Hindlimb muscle (tissue), 1 donor: ENCODE measurements at regions not wholly inside any gene's neighbourhood (a gene's known extent, or its start where the extent isn't known, plus 50 kb on each side); places are given as distances from the start of the nearest gene placed in this dataset.
"Not testable (repeated sequence)": the region's sequence is repeated elsewhere in the genome, so short reads cannot be mapped to it uniquely, and the experiment has no call there.

Source experiments
- DNase-seq: peaks from one replicate; pipeline ENCODE4 v3.0.0-alpha.2; 2013

- DNase-seq = not testable (repeated sequence)
These were observed 245.4 kb downstream of the NPIPA7 start for GRCh38 chr16:16624367-16624766.

DNA sequence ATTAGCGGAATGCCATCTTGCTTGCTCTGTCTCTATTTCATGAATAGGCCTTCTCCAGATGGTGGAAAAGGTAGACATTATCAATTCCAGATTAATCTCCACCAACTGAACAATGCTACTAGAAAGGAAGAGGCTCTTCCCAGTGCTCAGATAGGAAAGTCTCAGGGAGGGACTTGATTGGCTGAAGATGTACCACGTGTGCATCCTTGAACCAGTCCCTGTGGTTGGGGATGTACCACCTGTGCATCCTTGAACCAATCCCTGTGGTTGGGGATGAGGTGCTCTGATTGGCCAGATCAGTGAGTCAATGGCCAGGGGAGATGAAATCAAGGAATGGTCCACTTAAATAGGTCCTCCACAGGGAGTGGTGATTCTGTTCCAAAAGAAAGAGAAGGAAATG lies 246.2 kb downstream of the NPIPA7 start:
- DNase-seq = not testable (repeated sequence)

DNA sequence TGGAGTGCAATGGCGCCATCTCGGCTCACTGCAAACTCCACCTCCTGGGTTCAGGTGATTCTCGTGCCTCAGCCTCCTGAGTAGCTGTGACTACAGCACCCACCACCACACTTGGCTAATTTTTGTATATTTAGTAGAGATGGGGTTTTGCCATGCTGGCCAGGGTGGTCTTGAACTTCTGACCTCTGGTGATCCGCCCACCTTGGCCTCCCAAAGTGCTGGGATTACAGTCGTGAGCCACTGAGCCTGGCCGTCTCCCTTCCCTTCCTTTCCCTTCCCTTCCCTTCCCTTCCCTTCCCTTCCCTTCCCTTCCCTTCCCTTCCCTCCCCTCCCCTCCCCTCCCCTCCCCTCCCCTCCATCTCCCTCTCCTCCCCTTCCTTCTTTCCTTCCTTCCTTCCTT lies 248.9 kb downstream of the NPIPA7 start:
- not testable (repeated sequence) for DNase-seq

DNA sequence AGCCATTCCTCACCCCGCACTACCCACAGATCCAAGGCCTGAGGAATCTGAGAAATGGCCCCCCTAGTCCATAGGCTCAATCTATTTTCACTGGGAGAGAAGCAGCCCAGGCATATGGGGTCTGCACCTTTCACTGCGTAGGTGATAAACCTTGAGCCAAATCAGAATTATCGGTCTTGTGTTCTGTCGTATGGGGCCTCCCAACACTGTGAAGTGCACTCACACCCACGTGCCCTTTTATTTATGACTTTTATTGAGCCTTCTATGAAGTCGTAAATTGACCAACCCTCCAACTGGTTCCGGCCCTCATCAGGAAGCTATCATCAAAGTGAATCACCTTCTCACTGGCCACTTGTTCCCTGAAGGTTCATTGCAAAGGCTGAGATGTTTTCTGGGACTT lies 259.3 kb downstream of the NPIPA7 start:
- not testable (repeated sequence) for DNase-seq

DNA sequence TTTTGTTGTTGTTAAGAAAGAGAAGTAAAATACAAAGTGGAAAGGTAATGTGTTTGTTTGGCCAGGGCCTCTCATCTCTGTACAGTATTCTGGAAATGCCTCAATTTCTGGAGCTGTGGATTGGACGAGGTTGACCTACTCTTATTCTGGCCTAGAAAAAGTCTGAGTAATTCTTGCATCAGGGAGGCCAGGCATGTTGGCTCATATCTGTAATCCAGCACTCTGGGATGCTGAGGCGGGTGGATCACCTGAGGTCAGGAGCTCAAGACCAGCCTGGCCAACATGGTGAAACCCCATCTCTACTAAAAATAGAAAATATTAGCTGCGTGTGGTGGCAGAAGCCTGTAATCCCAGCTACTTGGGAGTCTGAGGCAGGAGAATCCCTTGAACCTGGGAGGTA lies 259.8 kb downstream of the NPIPA7 start:
- DNase-seq = not testable (repeated sequence)

GRCh38 chr16:16643828-16644227 lies 264.9 kb downstream of the NPIPA7 start:
- DNase-seq = not testable (repeated sequence)

DNA sequence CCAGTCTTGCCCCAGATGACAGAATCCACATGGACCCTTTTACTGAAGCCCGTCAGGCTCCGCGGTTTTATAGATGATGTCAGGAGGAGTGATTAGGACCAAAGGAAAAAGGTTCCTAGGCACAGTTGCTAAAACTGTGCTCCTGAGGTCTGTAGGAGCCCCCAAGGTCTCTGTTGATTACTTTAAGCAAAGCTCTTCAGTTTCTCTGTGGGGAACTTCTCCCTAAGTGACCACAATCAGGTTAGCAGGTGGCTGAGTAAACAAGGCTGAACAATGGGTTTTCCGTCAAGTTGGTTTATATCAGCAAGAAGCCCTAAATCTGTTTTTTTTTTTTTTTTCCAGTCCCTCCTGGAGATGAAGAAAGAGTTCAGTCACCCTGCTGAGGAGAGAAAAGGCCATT lies 269.1 kb downstream of the NPIPA7 start:
- not testable (repeated sequence) for DNase-seq

- DNase-seq = not testable (repeated sequence)
These were observed 293.4 kb downstream of the NPIPA7 start for GRCh38 chr16:16672180-16672812.

- DNase-seq = not testable (repeated sequence)
These were observed 295.9 kb downstream of the NPIPA7 start for GRCh38 chr16:16674820-16675219.

DNA sequence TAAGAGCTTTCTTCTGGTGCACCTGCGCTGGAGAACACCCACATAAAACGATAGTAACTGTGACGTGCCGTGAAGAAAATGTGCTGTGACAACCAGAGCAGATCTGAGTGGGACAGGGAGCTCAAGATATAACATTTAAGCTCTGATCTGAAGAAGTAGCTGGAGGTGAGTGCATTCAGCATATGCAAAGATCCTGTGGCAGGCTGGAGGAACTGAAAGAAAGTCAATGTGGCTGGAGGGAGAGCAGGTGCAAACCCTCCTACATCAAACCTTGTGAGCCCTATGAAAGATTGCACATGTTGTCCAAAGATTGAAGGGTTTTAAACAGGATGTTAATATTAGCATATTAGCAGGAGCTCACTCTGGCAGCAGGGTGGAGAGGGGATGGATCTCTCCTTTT lies 342.9 kb downstream of the NPIPA7 start:
- not testable (repeated sequence) for DNase-seq

DNA sequence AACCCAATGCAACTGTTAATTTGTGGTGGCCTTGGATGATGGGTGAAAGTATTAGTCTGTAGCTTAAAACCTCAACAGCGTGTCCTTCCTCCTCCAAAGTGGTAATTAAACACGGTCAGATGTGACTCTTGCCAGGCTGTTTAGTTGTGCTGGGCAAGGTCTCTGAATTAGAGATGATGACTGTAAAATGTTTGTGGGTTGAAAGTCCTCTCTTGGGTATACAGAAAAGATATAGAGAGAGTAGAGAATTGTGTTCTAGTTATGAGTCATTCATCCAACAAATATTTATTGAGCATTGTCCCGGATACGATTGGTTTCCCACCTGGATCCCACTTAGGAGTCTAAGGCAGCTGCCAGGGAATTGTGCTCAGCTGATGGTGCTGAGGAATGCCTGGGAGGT lies 343.7 kb downstream of the NPIPA7 start:
- not testable (repeated sequence) for DNase-seq

DNA sequence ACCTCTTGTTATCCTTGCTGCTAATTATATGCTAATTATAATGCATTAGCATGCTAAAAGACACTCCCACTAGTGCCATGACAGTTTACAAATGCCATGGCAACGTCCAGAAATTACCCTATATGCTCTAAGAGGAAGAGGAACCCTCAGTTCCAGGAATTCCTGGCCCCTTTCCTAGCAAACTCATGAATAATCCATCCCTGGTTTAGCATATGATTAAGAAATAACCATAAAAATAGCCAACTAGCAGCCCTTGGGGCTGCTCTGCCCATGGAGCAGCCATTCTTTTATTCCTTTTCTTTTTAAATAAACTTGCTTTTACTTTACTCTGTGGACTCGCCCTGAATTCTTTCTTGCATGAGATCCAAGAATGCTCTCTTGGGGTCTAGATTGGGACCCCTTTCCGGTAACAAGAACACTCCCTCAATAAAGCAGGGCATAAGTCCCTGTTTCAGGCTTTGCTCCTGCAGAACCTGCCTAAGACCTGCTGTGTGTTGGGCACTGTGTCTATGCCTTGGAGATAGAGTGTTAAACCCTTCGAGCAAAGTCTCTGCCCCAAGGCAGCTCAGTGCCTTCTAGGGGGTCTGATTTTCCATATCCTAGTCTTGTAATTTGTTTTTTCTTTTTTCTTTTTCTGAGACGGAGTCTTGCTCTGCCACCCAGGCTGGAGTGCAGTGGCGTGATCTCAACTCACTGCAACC lies 345.0 kb downstream of the NPIPA7 start:
- DNase-seq = not testable (repeated sequence)

DNA sequence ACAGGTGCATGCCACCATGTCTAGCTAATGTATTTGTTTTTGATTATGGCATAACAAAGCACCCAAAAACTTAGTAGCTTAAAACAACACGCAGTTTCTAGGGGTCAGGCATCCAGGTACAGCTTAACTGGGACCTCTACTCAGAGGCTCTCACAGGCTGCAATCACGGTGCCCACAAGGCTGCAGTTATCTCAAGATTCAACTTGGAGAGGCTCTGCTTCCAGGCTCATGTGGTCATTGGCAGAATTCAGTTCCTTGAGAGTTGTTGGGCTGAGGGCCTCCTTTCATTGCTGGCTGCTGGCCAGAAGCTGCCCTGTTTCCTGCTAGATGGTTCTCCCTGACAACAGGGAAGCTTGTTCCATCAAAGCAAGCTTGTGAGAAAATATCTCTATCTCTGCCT lies 348.1 kb downstream of the NPIPA7 start:
- DNase-seq = not testable (repeated sequence)

- not testable (repeated sequence) for DNase-seq
These were observed 363.6 kb downstream of the NPIPA7 start for GRCh38 chr16:16742573-16742972.

DNA sequence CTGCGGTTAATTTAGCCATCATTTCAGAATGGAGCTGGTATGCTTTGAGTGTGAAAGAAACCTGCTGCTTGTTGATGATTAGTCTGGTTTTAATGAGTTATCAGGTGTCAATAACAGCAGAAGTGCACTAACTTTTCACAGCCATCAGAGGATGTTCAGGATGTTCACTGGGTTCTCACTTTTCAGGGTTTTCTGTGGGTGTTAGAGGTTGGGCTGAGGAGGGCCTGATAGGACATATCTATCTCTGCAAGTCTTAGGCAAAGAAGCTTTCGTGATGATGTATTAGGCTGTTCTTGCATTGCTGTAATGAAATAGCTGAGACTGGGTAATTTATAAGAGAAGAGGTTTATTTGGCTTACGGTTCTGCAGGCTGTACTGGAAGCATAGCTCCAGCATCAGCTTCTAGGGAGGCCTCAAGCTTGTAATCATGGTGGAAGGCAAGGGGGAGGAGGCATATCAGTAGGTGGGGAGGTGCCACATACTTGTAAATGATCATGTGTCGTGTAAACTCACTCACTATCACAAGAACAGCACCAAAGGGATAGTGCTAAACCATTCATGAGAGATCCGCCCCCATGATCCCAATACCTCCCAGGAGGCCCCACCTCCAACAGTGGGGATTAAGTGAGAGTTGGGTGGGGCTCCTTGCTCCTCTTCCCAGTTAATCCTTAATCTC lies 376.2 kb downstream of the NPIPA7 start:
- not testable (repeated sequence) for DNase-seq

DNA sequence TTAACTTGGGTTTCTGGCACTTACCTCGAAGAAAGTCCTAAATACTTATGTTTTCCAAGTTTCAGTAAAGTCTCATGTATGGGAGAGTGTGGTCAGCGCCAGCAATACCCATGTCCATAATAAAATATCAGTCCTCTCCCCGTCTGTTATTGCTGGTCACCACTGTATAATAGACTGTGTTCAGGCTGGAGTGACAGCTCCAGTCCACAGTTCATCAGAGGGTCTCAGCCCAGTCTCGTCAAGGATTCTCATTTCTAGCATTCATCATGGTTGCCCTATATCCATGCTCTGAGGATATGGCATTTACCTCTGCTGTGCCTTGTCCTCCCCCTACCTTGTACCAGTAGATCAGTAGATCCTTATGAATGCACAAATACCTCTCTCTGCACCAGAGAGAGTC lies 384.5 kb downstream of the NPIPA7 start:
- DNase-seq = no peak

- DNase-seq = not testable (repeated sequence)
These were observed 391.8 kb downstream of the NPIPA7 start for GRCh38 chr16:16770717-16771116.

DNA sequence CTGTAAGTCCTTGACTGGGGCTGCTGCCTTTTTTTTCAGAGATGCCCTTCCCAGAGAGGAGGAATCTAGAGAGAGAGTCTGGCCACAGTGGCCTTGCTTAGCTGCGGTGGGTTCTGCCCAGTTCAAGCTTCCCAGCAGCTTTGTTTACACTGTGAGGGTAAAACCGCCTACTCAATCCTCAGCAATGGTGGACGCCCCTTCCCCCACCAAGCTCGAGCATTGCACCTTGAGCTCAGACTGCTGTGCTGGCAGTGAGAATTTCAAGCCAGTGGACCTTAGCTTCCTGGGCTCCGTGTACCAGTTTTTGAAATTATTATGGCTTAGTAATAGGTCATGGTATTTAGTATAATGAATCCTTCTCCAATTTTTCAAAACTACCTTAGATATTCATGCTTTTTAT lies 395.4 kb downstream of the NPIPA7 start:
- no peak for DNase-seq

DNA sequence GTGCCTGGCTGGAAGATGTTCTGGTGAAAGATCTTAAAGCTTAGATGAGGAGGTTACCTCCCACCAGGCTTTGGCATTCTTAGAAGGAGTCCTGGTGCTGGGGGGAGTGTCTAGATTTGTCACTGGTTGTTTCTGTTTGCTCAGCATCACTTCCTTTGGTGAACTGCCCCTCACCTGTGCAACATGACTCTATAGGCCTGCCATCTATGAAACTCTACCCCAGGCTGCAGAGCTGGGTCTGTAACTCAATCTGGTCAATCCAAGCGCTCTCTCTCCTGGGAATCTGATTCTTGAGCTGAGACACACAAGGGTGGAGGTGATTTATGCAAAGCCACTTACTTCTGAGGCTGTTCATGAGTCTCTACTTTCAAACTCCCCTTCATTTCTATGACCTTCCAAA lies 399.4 kb downstream of the NPIPA7 start:
- no peak for DNase-seq

GRCh38 chr16:16780588-16780987 lies 401.6 kb downstream of the NPIPA7 start:
- no peak for DNase-seq

DNA sequence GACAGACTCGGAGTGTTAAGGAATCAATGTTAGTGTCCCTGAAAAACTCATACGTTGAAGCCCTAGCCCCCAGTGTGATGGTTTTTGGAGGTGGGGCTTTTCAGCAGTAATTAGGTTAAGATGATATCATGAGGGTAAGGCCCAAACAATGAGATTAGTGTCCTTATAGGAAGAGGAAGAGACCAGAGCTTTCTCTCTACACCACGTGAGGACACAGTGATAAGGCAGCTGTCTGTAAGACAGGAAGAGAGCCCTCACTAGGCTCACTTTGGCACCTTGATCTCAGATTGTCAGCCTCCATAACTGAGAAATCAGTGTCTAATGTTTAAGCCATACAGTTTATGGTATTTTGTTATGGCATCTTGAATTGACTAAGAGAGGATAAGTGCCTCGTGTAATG lies 403.2 kb downstream of the NPIPA7 start:
- DNase-seq = no peak

GRCh38 chr16:16788004-16788403 lies 409.1 kb downstream of the NPIPA7 start:
- DNase-seq = no peak

DNA sequence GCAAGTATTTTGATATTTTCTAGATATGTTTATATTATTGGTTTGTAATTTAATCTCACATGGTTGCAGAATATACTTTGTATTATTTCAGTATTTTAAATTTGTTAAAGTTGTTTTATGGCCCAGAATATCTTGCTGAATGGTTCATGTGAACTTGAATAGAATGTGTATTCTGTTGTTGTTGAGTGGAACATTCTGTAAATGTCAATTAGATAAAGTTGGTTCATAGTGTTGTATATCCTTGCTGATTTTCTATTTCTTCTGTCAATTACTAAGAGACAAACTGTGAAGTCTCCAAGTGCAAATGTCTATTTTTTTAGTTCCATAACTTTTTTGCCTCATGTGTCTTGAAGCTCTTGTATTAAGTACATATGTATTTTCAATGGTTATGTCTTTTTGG lies 411.7 kb downstream of the NPIPA7 start:
- no peak for DNase-seq

- no peak for DNase-seq
These were observed 412.1 kb downstream of the NPIPA7 start for GRCh38 chr16:16791051-16791450.
